ENCODE measurements at regions not wholly inside any gene's neighbourhood (a gene's known extent, or its start where the extent isn't known, plus 50 kb on each side); places are given as distances from the start of the nearest gene placed in this dataset.

GRCh38 chr12:5257763-5258495 is 174.0 kb upstream of the NTF3 start:
- TF ChIP-seq CTCF (conservative IDR thresholded peaks at IDR 0.05; ENCODE audit: low read length) (no peak), EZH2phosphoT487 (IDR thresholded peaks at IDR 0.05; ENCODE audit: borderline replicate concordance, low read depth, low read length) (no peak)

Measured in OCI-LY7 (cell line).